ENCODE measurements at regions not wholly inside any gene's neighbourhood (a gene's known extent, or its start where the extent isn't known, plus 50 kb on each side); places are given as distances from the start of the nearest gene placed in this dataset.
"Not testable (repeated sequence)": the region's sequence is repeated elsewhere in the genome, so short reads cannot be mapped to it uniquely, and the experiment has no call there.

DNA sequence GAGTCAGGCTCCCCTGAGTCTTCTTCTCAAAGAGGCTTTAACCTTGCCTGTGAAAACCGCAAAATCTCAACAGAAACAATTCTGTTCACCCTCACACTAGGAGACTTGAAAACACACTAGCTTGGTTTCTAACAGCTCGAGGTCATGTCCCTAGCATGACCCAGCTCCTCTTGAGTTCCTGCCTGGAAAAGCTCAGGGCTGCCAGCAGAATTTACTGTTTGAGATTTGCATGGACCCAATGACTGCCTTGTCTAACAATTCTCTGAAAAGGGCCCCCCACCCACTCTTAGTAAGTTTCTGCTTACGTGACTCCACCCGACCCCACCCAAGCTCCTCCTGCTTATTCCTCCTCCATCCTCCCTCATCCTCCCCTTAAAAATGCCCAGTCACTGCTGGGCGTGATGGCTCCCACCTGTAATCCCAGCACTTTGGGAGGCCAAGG is 85.1 kb upstream of the KMT2C start:
- TF ChIP-seq, protein P1, sequence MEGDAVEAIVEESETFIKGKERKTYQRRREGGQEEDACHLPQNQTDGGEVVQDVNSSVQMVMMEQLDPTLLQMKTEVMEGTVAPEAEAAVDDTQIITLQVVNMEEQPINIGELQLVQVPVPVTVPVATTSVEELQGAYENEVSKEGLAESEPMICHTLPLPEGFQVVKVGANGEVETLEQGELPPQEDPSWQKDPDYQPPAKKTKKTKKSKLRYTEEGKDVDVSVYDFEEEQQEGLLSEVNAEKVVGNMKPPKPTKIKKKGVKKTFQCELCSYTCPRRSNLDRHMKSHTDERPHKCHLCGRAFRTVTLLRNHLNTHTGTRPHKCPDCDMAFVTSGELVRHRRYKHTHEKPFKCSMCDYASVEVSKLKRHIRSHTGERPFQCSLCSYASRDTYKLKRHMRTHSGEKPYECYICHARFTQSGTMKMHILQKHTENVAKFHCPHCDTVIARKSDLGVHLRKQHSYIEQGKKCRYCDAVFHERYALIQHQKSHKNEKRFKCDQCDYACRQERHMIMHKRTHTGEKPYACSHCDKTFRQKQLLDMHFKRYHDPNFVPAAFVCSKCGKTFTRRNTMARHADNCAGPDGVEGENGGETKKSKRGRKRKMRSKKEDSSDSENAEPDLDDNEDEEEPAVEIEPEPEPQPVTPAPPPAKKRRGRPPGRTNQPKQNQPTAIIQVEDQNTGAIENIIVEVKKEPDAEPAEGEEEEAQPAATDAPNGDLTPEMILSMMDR (IDR thresholded peaks at IDR 0.05; ENCODE audit: low read depth, low read length), result no peak
- no peaks in the 10 kb centered on the region for H3K27me3 ChIP-seq (ENCODE audit: control insufficient read depth, insufficient read depth, low read length)
- POLR2A ChIA-PET, result interaction anchor here (0.6 to 0.7 kb wide), 2 partner anchors 22 to 31 kb away, joined by 4 read pairs; no protein-coding TSS in a partner anchor

GRCh38 chr7:152519290-152519689 is 83.5 kb upstream of the KMT2C start:
- Histone ChIP-seq H3K27ac (ENCODE audit: low read depth, low read length) (no peak overlapping the region), H3K4me3 (ENCODE audit: low read depth, low read length) (no peak overlapping the region), H3K9me3 (ENCODE audit: control insufficient read depth, insufficient read depth, low read length) (peaks cover 19% of the 10 kb centered on the region), H3K27me3 (ENCODE audit: control insufficient read depth, insufficient read depth, low read length) (no peaks in the 10 kb centered on the region)
- no peak for DNase-seq (ENCODE audit: low read depth, low spot score)
- POLR2A ChIA-PET, result no interaction called here
- TF ChIP-seq, protein P1 (IDR thresholded peaks at IDR 0.05; ENCODE audit: low read depth, low read length), result no peak
- CTCF ChIA-PET, result no interaction called here

More for the DNA sequence above, 85.1 kb upstream of the KMT2C start:
- CTCF ChIA-PET, result no interaction called here
- Histone ChIP-seq H3K9me3 (ENCODE audit: control insufficient read depth, insufficient read depth, low read length) (peaks cover 12% of the 10 kb centered on the region), H3K4me3 (ENCODE audit: low read depth, low read length) (no peak overlapping the region), H3K27ac (ENCODE audit: low read depth, low read length) (no peak overlapping the region)
- DNase-seq (ENCODE audit: low read depth, low spot score), result no peak

GRCh38 chr7:152516216-152516615 is 80.4 kb upstream of the KMT2C start:
- ChIA-PET POLR2A (no interaction called here), CTCF (interaction anchor here (0.6 kb wide), 1 partner anchor 67 kb away, joined by 4 read pairs; no protein-coding TSS in a partner anchor)
- Histone ChIP-seq H3K27ac (ENCODE audit: low read depth, low read length) (no peak overlapping the region), H3K27me3 (ENCODE audit: control insufficient read depth, insufficient read depth, low read length) (no peaks in the 10 kb centered on the region), H3K9me3 (ENCODE audit: control insufficient read depth, insufficient read depth, low read length) (peaks cover 16% of the 10 kb centered on the region), H3K4me3 (ENCODE audit: low read depth, low read length) (no peak overlapping the region)
- no peak for DNase-seq (ENCODE audit: low read depth, low spot score)
- TF ChIP-seq, protein P1 (IDR thresholded peaks at IDR 0.05; ENCODE audit: low read depth, low read length), result no peak

- peaks cover 16% of the 10 kb centered on the region for H3K9me3 ChIP-seq (ENCODE audit: control insufficient read depth, insufficient read depth, low read length)
- CTCF ChIA-PET; H3K27ac ChIP-seq (ENCODE audit: low read depth, low read length); H3K4me3 ChIP-seq (ENCODE audit: low read depth, low read length); POLR2A ChIA-PET; H3K27me3 ChIP-seq (ENCODE audit: control insufficient read depth, insufficient read depth, low read length); DNase-seq (ENCODE audit: low read depth, low spot score): not testable (repeated sequence)
These were observed 79.6 kb upstream of the KMT2C start for GRCh38 chr7:152515266-152515950.

DNA sequence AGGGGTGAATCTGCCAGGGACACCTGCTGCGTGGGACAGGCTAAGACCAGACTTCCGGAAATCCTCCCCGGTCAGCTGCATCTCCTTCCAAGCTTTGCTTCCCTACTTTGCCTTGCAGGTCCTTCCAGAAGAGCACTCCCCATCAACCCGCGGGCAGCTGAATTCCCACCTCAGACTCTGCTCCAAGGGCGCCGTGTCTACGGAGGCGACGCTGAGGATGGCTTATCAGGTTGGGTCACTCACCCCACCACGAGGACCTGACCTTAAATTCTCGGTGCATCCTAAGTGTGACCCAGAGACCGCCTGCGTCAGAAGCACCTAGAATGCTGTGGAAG is 78.9 kb upstream of the KMT2C start:
- TF ChIP-seq, protein P1 (IDR thresholded peaks at IDR 0.05; ENCODE audit: low read depth, low read length), result no peak
- H3K9me3 ChIP-seq (ENCODE audit: control insufficient read depth, insufficient read depth, low read length), result peaks cover 15% of the 10 kb centered on the region
- ChIA-PET POLR2A (no interaction called here), CTCF (interaction anchor here (0.6 kb wide), 1 partner anchor 548 kb away, joined by 6 read pairs; no protein-coding TSS in a partner anchor)
- H3K27me3 ChIP-seq (ENCODE audit: control insufficient read depth, insufficient read depth, low read length), result no peaks in the 10 kb centered on the region
- no peak for DNase-seq (ENCODE audit: low read depth, low spot score)
- H3K4me3 ChIP-seq (ENCODE audit: low read depth, low read length), result no peak overlapping the region
- no peak overlapping the region for H3K27ac ChIP-seq (ENCODE audit: low read depth, low read length)
